Jurkat, Clone E6-1 (cell line): ENCODE measurements at regions not wholly inside any gene's neighbourhood (a gene's known extent, or its start where the extent isn't known, plus 50 kb on each side); places are given as distances from the start of the nearest gene placed in this dataset.

ENCODE experiments used
- DNase-seq: peaks from one replicate; pipeline ENCODE4 v3.0.0-alpha.2; 2011; ENCODE audit warnings: low read depth, low spot score
- H3K4me3 ChIP-seq: 2 replicates; pipeline ENCODE4 v1.5.1; 2011; ENCODE audit warnings: mild to moderate bottlenecking, low read length, control low read depth, moderate library complexity

GRCh38 chr2:41907141-41907540, 140.7 kb upstream of the PKDCC start:
- no peak for DNase-seq
- no peak overlapping the region for H3K4me3 ChIP-seq

GRCh38 chr2:41907771-41908207, 140.0 kb upstream of the PKDCC start:
- no peak for DNase-seq
- H3K4me3 ChIP-seq: no peak overlapping the region

GRCh38 chr2:41908349-41908748, 139.5 kb upstream of the PKDCC start:
- no peak for DNase-seq

GRCh38 chr2:41909584-41909983, 138.2 kb upstream of the PKDCC start:
- DNase-seq: no peak
- no peak overlapping the region for H3K4me3 ChIP-seq

More at GRCh38 chr2:41908349-41908748, 139.5 kb upstream of the PKDCC start:
- H3K4me3 ChIP-seq: no peak overlapping the region

GRCh38 chr2:41910126-41910525, 137.7 kb upstream of the PKDCC start:
- no peak for DNase-seq
- no peak overlapping the region for H3K4me3 ChIP-seq

- no peak for DNase-seq
- no peak overlapping the region for H3K4me3 ChIP-seq
These were observed 136.8 kb upstream of the PKDCC start for GRCh38 chr2:41911033-41911432.

- H3K4me3 ChIP-seq: no peak overlapping the region
- no peak for DNase-seq
These were observed 135.5 kb upstream of the PKDCC start for GRCh38 chr2:41912337-41912736.

- H3K4me3 ChIP-seq: no peak overlapping the region
- DNase-seq: no peak
These were observed 135.0 kb upstream of the PKDCC start for GRCh38 chr2:41912776-41913175.

GRCh38 chr2:41913311-41913710, 134.5 kb upstream of the PKDCC start:
- no peak for DNase-seq
- H3K4me3 ChIP-seq: no peak overlapping the region

GRCh38 chr2:41913921-41914609, 133.8 kb upstream of the PKDCC start:
- no peak overlapping the region for H3K4me3 ChIP-seq
- DNase-seq: no peak

- DNase-seq: no peak
These were observed 132.9 kb upstream of the PKDCC start for GRCh38 chr2:41914936-41915335.

GRCh38 chr2:41916177-41916576, 131.6 kb upstream of the PKDCC start:
- no peak for DNase-seq
- H3K4me3 ChIP-seq: no peak overlapping the region

More at GRCh38 chr2:41914936-41915335, 132.9 kb upstream of the PKDCC start:
- H3K4me3 ChIP-seq: no peak overlapping the region

GRCh38 chr2:41917587-41917986, 130.2 kb upstream of the PKDCC start:
- no peak for DNase-seq

GRCh38 chr2:41919135-41919534, 128.7 kb upstream of the PKDCC start:
- H3K4me3 ChIP-seq: no peak overlapping the region
- no peak for DNase-seq

More at GRCh38 chr2:41917587-41917986, 130.2 kb upstream of the PKDCC start:
- H3K4me3 ChIP-seq: no peak overlapping the region

GRCh38 chr2:41920181-41920580, 127.6 kb upstream of the PKDCC start:
- H3K4me3 ChIP-seq: no peak overlapping the region
- no peak for DNase-seq

- DNase-seq: no peak
- no peak overlapping the region for H3K4me3 ChIP-seq
These were observed 127.0 kb upstream of the PKDCC start for GRCh38 chr2:41920812-41921211.

- no peak for DNase-seq
- H3K4me3 ChIP-seq: no peak overlapping the region
These were observed 125.6 kb upstream of the PKDCC start for GRCh38 chr2:41922177-41922576.

- DNase-seq: no peak
- no peak overlapping the region for H3K4me3 ChIP-seq
These were observed 124.5 kb upstream of the PKDCC start for GRCh38 chr2:41923156-41923786.

GRCh38 chr2:41924024-41924423, 123.8 kb upstream of the PKDCC start:
- no peak for DNase-seq
- no peak overlapping the region for H3K4me3 ChIP-seq

GRCh38 chr2:41924709-41925408, 123.0 kb upstream of the PKDCC start:
- no peak for DNase-seq
- no peak overlapping the region for H3K4me3 ChIP-seq
